ENCODE measurements at regions not wholly inside any gene's neighbourhood (a gene's known extent, or its start where the extent isn't known, plus 50 kb on each side); places are given as distances from the start of the nearest gene placed in this dataset.

DNA sequence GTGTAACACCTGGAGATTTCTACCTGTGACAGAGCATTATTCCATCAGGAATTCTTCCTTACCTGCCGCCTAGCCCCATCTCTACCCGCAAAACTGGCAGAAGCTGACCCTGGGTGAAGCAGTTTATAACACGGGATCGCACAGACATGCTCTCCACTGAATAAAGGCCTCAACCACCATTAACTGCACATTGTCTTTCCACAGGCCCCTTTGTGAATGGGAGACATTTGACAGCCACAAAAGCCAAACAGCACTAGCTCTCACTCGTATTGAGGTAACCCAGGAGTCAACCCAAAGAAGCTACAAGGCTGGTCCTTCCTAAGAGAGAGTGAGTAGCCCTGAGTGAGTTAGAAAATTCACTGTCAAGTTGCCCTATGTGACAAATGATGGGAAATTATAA lies 135.6 kb downstream of the RCN1 start:
- Histone ChIP-seq H3K4me2 (ENCODE audit: low read depth, low read length) (no peak overlapping the region), H3K36me3 (replicated peaks in 1 of 2; ENCODE audit: control insufficient read depth in 1 of 2, insufficient read depth in 2 of 2, low read length in 2 of 2) (no peaks in the 10 kb centered on the region), H3K4me1 (ENCODE audit: insufficient read depth, low read length) (no peaks in the 10 kb centered on the region), H3K79me2 (ENCODE audit: insufficient read depth, low read length) (no peaks in the 10 kb centered on the region), H4K20me1 (ENCODE audit: insufficient read depth, low read length) (no peaks in the 10 kb centered on the region), H3K27me3 (ENCODE audit: control insufficient read depth in 1 of 2, insufficient read depth in 2 of 2, low read length in 2 of 2) (peaks cover 0 to 25% of the 10 kb centered on the region in 2 experiments; a peak in 4 of 5 replicates), H3K27ac (ENCODE audit: extremely low read length, insufficient read depth, low read length) (no peak overlapping the region), H3K9ac (ENCODE audit: insufficient read depth, low read depth, low read length) (no peak overlapping the region), H3K9me3 (ENCODE audit: low read length) (no peaks in the 10 kb centered on the region), H2AFZ (ENCODE audit: low read length) (no peak overlapping the region), H3K4me3 (replicated peaks in 1 of 3; ENCODE audit: insufficient read depth in 1 of 3, low read depth in 2 of 3, low read length in 3 of 3) (no peak overlapping the region)
- whole genome bisulfite sequencing (ENCODE audit: low lambda C conversion rate): 34% methylated on average over 5 of the region's 5 CpGs
- ATAC-seq (no peak), FAIRE-seq (no peak), DNase-seq (ENCODE audit: low spot score) (no peak)
- in situ Hi-C loops (cut with HindIII; ENCODE audit: extremely low pct_ligation_motif_present, low pct_unique_long_range_greater_than_20kb) (no loop called here), intact Hi-C loops (cut with micrococcal nuclease; ENCODE audit: unreplicated experiment) (no loop called here)
- TF ChIP-seq CEBPG (CRISPR knock-in tag; IDR thresholded peaks at IDR 0.05) (no peak), CBX5 (CRISPR knock-in tag; IDR thresholded peaks at IDR 0.05; ENCODE audit: borderline replicate concordance) (no peak), ADNP (CRISPR knock-in tag; IDR thresholded peaks at IDR 0.05) (no peak), ZNF777 (CRISPR knock-in tag; IDR thresholded peaks at IDR 0.05) (no peak)
- POLR2A ChIA-PET: no interaction called here
- BruUV-seq (replicated peaks): no TSS peak
- CTCF ChIA-PET (ENCODE audit: low intra/inter-chr PET ratio, low total read pairs): no interaction called here

DNA sequence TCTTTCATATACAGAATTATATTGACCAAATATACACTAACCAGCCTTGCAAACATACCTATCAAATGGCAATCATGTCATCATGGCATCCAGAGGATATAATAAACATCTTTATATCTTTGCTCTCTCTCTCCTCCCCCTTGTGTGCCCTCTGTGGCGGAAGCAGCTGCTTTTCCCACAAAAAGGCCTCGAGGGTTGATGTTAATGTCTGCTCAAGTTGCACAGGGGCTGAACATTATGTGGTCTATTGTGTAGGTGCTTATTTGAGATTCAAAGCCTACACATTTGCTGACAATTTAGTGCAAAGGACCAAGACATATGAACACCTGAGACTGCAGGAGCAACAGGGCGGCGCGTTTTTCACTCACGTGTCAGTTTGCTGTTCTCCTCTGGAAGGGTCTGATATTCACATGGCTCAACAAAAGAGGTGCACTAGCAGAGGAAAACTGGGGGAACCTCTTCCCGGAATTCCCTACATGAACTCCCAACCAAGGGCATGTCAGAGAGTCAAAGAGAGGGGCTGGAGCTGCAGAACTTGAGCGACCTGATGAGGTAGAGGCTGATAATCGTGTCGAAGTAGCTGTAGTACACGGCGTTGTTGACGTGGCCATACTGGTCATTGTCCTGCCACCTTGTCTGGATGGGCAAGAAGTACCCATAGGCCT lies 138.8 kb downstream of the RCN1 start:
- CTCF ChIA-PET (ENCODE audit: low intra/inter-chr PET ratio, low total read pairs): no interaction called here
- 26% methylated on average over 13 of the region's 13 CpGs for WGBS (ENCODE audit: low lambda C conversion rate)
- Histone ChIP-seq H3K9me3 (ENCODE audit: low read length) (no peaks in the 10 kb centered on the region), H3K79me2 (ENCODE audit: insufficient read depth, low read length) (no peaks in the 10 kb centered on the region), H2AFZ (ENCODE audit: low read length) (no peak overlapping the region), H4K20me1 (ENCODE audit: insufficient read depth, low read length) (no peaks in the 10 kb centered on the region), H3K9ac (ENCODE audit: insufficient read depth, low read depth, low read length) (no peak overlapping the region), H3K4me1 (ENCODE audit: insufficient read depth, low read length) (no peaks in the 10 kb centered on the region), H3K27ac (ENCODE audit: extremely low read length, insufficient read depth, low read length) (no peak overlapping the region), H3K27me3 (ENCODE audit: control insufficient read depth in 1 of 2, insufficient read depth in 2 of 2, low read length in 2 of 2) (peaks cover 1 to 20% of the 10 kb centered on the region in 2 experiments; a peak in 3 of 5 replicates), H3K4me3 (replicated peaks in 1 of 3; ENCODE audit: insufficient read depth in 1 of 3, low read depth in 2 of 3, low read length in 3 of 3) (no peak overlapping the region), H3K4me2 (ENCODE audit: low read depth, low read length) (no peak overlapping the region), H3K36me3 (replicated peaks in 1 of 2; ENCODE audit: control insufficient read depth in 1 of 2, insufficient read depth in 2 of 2, low read length in 2 of 2) (no peaks in the 10 kb centered on the region)
- POLR2A ChIA-PET: no interaction called here
- no TSS peak for BruUV-seq (replicated peaks)
- in situ Hi-C loops (cut with HindIII; ENCODE audit: extremely low pct_ligation_motif_present, low pct_unique_long_range_greater_than_20kb): no loop called here
- no peak for ATAC-seq
- no peak for FAIRE-seq
- intact Hi-C loops (cut with micrococcal nuclease; ENCODE audit: unreplicated experiment): no loop called here
- DNase-seq (ENCODE audit: low spot score): no peak
- TF ChIP-seq, protein P1, sequence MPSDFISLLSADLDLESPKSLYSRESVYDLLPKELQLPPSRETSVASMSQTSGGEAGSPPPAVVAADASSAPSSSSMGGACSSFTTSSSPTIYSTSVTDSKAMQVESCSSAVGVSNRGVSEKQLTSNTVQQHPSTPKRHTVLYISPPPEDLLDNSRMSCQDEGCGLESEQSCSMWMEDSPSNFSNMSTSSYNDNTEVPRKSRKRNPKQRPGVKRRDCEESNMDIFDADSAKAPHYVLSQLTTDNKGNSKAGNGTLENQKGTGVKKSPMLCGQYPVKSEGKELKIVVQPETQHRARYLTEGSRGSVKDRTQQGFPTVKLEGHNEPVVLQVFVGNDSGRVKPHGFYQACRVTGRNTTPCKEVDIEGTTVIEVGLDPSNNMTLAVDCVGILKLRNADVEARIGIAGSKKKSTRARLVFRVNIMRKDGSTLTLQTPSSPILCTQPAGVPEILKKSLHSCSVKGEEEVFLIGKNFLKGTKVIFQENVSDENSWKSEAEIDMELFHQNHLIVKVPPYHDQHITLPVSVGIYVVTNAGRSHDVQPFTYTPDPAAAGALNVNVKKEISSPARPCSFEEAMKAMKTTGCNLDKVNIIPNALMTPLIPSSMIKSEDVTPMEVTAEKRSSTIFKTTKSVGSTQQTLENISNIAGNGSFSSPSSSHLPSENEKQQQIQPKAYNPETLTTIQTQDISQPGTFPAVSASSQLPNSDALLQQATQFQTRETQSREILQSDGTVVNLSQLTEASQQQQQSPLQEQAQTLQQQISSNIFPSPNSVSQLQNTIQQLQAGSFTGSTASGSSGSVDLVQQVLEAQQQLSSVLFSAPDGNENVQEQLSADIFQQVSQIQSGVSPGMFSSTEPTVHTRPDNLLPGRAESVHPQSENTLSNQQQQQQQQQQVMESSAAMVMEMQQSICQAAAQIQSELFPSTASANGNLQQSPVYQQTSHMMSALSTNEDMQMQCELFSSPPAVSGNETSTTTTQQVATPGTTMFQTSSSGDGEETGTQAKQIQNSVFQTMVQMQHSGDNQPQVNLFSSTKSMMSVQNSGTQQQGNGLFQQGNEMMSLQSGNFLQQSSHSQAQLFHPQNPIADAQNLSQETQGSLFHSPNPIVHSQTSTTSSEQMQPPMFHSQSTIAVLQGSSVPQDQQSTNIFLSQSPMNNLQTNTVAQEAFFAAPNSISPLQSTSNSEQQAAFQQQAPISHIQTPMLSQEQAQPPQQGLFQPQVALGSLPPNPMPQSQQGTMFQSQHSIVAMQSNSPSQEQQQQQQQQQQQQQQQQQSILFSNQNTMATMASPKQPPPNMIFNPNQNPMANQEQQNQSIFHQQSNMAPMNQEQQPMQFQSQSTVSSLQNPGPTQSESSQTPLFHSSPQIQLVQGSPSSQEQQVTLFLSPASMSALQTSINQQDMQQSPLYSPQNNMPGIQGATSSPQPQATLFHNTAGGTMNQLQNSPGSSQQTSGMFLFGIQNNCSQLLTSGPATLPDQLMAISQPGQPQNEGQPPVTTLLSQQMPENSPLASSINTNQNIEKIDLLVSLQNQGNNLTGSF (CRISPR knock-in tag; IDR thresholded peaks at IDR 0.05): no peak
- TF ChIP-seq, protein P2, sequence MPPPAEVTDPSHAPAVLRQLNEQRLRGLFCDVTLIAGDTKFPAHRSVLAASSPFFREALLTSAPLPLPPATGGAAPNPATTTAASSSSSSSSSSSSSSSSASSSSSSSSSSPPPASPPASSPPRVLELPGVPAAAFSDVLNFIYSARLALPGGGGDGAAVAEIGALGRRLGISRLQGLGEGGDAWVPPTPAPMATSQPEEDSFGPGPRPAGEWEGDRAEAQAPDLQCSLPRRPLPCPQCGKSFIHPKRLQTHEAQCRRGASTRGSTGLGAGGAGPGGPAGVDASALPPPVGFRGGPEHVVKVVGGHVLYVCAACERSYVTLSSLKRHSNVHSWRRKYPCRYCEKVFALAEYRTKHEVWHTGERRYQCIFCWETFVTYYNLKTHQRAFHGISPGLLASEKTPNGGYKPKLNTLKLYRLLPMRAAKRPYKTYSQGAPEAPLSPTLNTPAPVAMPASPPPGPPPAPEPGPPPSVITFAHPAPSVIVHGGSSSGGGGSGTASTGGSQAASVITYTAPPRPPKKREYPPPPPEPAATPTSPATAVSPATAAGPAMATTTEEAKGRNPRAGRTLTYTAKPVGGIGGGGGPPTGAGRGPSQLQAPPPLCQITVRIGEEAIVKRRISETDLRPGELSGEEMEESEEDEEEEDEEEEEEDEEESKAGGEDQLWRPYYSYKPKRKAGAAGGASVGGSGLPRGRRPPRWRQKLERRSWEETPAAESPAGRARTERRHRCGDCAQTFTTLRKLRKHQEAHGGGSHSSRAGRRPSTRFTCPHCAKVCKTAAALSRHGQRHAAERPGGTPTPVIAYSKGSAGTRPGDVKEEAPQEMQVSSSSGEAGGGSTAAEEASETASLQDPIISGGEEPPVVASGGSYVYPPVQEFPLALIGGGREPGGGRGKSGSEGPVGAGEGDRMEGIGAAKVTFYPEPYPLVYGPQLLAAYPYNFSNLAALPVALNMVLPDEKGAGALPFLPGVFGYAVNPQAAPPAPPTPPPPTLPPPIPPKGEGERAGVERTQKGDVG (CRISPR knock-in tag; IDR thresholded peaks at IDR 0.05; ENCODE audit: borderline replicate concordance): no peak
- TF ChIP-seq ZNF232 (CRISPR knock-in tag; IDR thresholded peaks at IDR 0.05; ENCODE audit: borderline replicate concordance) (no peak), SRSF1 (optimal IDR thresholded peaks at IDR 0.05; ENCODE audit: low read depth, low read length) (no peak), MAFF (IDR thresholded peaks at IDR 0.05; ENCODE audit: low read depth, low read length) (no peak)
